ENCODE measurements at regions not wholly inside any gene's neighbourhood (a gene's known extent, or its start where the extent isn't known, plus 50 kb on each side); places are given as distances from the start of the nearest gene placed in this dataset.
"Not testable (repeated sequence)": the region's sequence is repeated elsewhere in the genome, so short reads cannot be mapped to it uniquely, and the experiment has no call there.

GRCh38 chr12:46569826-46570439 is 197.4 kb upstream of the SLC38A2 start:
- DNase-seq, result no peak

- no peak for DNase-seq
These were observed 195.1 kb upstream of the SLC38A2 start for GRCh38 chr12:46567667-46568066.

- DNase-seq, result no peak
These were observed 190.2 kb upstream of the SLC38A2 start for GRCh38 chr12:46562625-46563225.

GRCh38 chr12:46561769-46562624 is 189.4 kb upstream of the SLC38A2 start:
- not testable (repeated sequence) for DNase-seq

- DNase-seq, result no peak
These were observed 188.3 kb upstream of the SLC38A2 start for GRCh38 chr12:46560874-46561273.

- DNase-seq, result no peak
These were observed 187.5 kb upstream of the SLC38A2 start for GRCh38 chr12:46560089-46560488.

GRCh38 chr12:46559311-46559710 is 186.7 kb upstream of the SLC38A2 start:
- no peak for DNase-seq

GRCh38 chr12:46558677-46559076 is 186.1 kb upstream of the SLC38A2 start:
- no peak for DNase-seq

GRCh38 chr12:46557539-46558373 is 185.2 kb upstream of the SLC38A2 start:
- no peak for DNase-seq

- peak; percentile 31 for DNase-seq
These were observed 184.4 kb upstream of the SLC38A2 start for GRCh38 chr12:46556819-46557524.

GRCh38 chr12:46556105-46556559 is 183.6 kb upstream of the SLC38A2 start:
- DNase-seq, result no peak

GRCh38 chr12:46555406-46555852 is 182.9 kb upstream of the SLC38A2 start:
- DNase-seq, result no peak

- no peak for DNase-seq
These were observed 181.9 kb upstream of the SLC38A2 start for GRCh38 chr12:46554460-46554859.

GRCh38 chr12:46553911-46554310 is 181.3 kb upstream of the SLC38A2 start:
- DNase-seq, result no peak

GRCh38 chr12:46553266-46553665 is 180.7 kb upstream of the SLC38A2 start:
- no peak for DNase-seq

- DNase-seq, result no peak
These were observed 177.8 kb upstream of the SLC38A2 start for GRCh38 chr12:46550266-46550879.

- DNase-seq, result peak; percentile 65
These were observed 177.1 kb upstream of the SLC38A2 start for GRCh38 chr12:46549527-46550265.

GRCh38 chr12:46548605-46549071 is 176.1 kb upstream of the SLC38A2 start:
- DNase-seq, result no peak

- no peak for DNase-seq
These were observed 175.1 kb upstream of the SLC38A2 start for GRCh38 chr12:46547421-46548354.
